ENCODE measurements at regions not wholly inside any gene's neighbourhood (a gene's known extent, or its start where the extent isn't known, plus 50 kb on each side); places are given as distances from the start of the nearest gene placed in this dataset.

DNA sequence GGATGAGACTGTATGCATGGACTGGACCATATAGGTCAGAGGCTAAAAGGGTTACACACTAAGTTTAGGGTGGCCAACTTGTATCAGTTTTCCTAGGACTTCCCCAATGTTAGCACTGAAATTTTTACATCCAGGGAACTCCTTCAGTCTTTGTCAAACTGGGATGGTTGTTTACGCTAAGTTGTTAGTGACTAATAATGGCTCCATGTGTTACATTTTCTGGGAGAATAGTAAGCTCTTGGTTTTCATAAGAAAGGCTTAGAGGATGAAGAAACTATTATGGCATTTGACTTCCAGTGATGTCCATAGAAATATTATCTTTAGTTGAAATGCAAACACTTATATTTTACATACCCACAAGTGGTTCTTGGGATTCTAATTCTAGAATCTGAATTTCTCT is 57.9 kb upstream of the ST3GAL6 start:
- no peak for TF ChIP-seq CTCF (conservative IDR thresholded peaks at IDR 0.05)
- TF ChIP-seq EZH2 (IDR thresholded peaks at IDR 0.05; ENCODE audit: low read depth): no peak
